ENCODE measurements at regions not wholly inside any gene's neighbourhood (a gene's known extent, or its start where the extent isn't known, plus 50 kb on each side); places are given as distances from the start of the nearest gene placed in this dataset.

- Histone ChIP-seq H3K4me1 (ENCODE audit: insufficient read depth, low read length) (no peaks in the 10 kb centered on the region), H3K27me3 (ENCODE audit: insufficient read depth, low read length) (no peaks in the 10 kb centered on the region), H4K20me1 (ENCODE audit: insufficient read depth, low read length) (no peaks in the 10 kb centered on the region), H2AFZ (ENCODE audit: low read length) (no peak overlapping the region), H3K27ac (ENCODE audit: low read depth, low read length) (no peak overlapping the region), H3K4me2 (ENCODE audit: insufficient read depth, low read length) (no peak overlapping the region), H3K36me3 (ENCODE audit: insufficient read depth, low read length) (no peaks in the 10 kb centered on the region), H3K79me2 (ENCODE audit: insufficient read depth, low read length) (no peaks in the 10 kb centered on the region), H3K9me3 (ENCODE audit: low read depth, low read length) (no peaks in the 10 kb centered on the region), H3K4me3 (ENCODE audit: insufficient read depth, low read length) (no peak overlapping the region)
- no peak for TF ChIP-seq CTCF (IDR thresholded peaks at IDR 0.05; ENCODE audit: extremely low read depth, low read depth, low read length)
- no peak for DNase-seq (ENCODE audit: insufficient read length, low spot score, missing footprints)
These were observed 313.5 kb downstream of the BLID start for GRCh38 chr11:121802542-121802941.

GRCh38 chr11:121801781-121802180 lies 314.2 kb downstream of the BLID start:
- DNase-seq (ENCODE audit: insufficient read length, low spot score, missing footprints): no peak
- TF ChIP-seq CTCF (IDR thresholded peaks at IDR 0.05; ENCODE audit: extremely low read depth, low read depth, low read length): no peak
- Histone ChIP-seq H3K36me3 (ENCODE audit: insufficient read depth, low read length) (no peaks in the 10 kb centered on the region), H3K4me3 (ENCODE audit: insufficient read depth, low read length) (no peak overlapping the region), H3K27ac (ENCODE audit: low read depth, low read length) (no peak overlapping the region), H3K4me1 (ENCODE audit: insufficient read depth, low read length) (no peaks in the 10 kb centered on the region), H3K4me2 (ENCODE audit: insufficient read depth, low read length) (no peak overlapping the region), H3K79me2 (ENCODE audit: insufficient read depth, low read length) (no peaks in the 10 kb centered on the region), H3K9me3 (ENCODE audit: low read depth, low read length) (no peaks in the 10 kb centered on the region), H4K20me1 (ENCODE audit: insufficient read depth, low read length) (no peaks in the 10 kb centered on the region), H2AFZ (ENCODE audit: low read length) (no peak overlapping the region), H3K27me3 (ENCODE audit: insufficient read depth, low read length) (no peaks in the 10 kb centered on the region)

- Histone ChIP-seq H3K79me2 (ENCODE audit: insufficient read depth, low read length) (no peaks in the 10 kb centered on the region), H3K4me3 (ENCODE audit: insufficient read depth, low read length) (no peak overlapping the region), H2AFZ (ENCODE audit: low read length) (peak overlapping the region; percentile 58), H3K4me2 (ENCODE audit: insufficient read depth, low read length) (peak overlapping the region; percentile 5), H3K27me3 (ENCODE audit: insufficient read depth, low read length) (no peaks in the 10 kb centered on the region), H3K36me3 (ENCODE audit: insufficient read depth, low read length) (no peaks in the 10 kb centered on the region), H3K9me3 (ENCODE audit: low read depth, low read length) (no peaks in the 10 kb centered on the region), H4K20me1 (ENCODE audit: insufficient read depth, low read length) (no peaks in the 10 kb centered on the region), H3K27ac (ENCODE audit: low read depth, low read length) (no peak overlapping the region), H3K4me1 (ENCODE audit: insufficient read depth, low read length) (no peaks in the 10 kb centered on the region)
- TF ChIP-seq CTCF (IDR thresholded peaks at IDR 0.05; ENCODE audit: extremely low read depth, low read depth, low read length): no peak
- DNase-seq (ENCODE audit: insufficient read length, low spot score, missing footprints): no peak
These were observed 314.6 kb downstream of the BLID start for GRCh38 chr11:121801394-121801748.

GRCh38 chr11:121800731-121801393 lies 315.2 kb downstream of the BLID start:
- DNase-seq (ENCODE audit: insufficient read length, low spot score, missing footprints): peak; percentile 35
- Histone ChIP-seq H3K79me2 (ENCODE audit: insufficient read depth, low read length) (no peaks in the 10 kb centered on the region), H3K4me3 (ENCODE audit: insufficient read depth, low read length) (no peak overlapping the region), H3K27me3 (ENCODE audit: insufficient read depth, low read length) (no peaks in the 10 kb centered on the region), H3K4me1 (ENCODE audit: insufficient read depth, low read length) (no peaks in the 10 kb centered on the region), H4K20me1 (ENCODE audit: insufficient read depth, low read length) (no peaks in the 10 kb centered on the region), H3K4me2 (ENCODE audit: insufficient read depth, low read length) (peak overlapping the region; percentile 5), H3K36me3 (ENCODE audit: insufficient read depth, low read length) (no peaks in the 10 kb centered on the region), H3K9me3 (ENCODE audit: low read depth, low read length) (no peaks in the 10 kb centered on the region), H3K27ac (ENCODE audit: low read depth, low read length) (no peak overlapping the region), H2AFZ (ENCODE audit: low read length) (peak overlapping the region; percentile 58)
- no peak for TF ChIP-seq CTCF (IDR thresholded peaks at IDR 0.05; ENCODE audit: extremely low read depth, low read depth, low read length)
